Neural cell (in vitro differentiated cells): ENCODE measurements at regions not wholly inside any gene's neighbourhood (a gene's known extent, or its start where the extent isn't known, plus 50 kb on each side); places are given as distances from the start of the nearest gene placed in this dataset.

Experiments
- H2AFZ ChIP-seq: fragments of 200-600, 300-800 bp; sonication (generic), shearing (Covaris generic); 2 replicates; pipeline ENCODE4 v1.6.0; 2014; ENCODE audit warnings: low read depth, mild to moderate bottlenecking, antibody characterized with exemption, low read length, moderate library complexity
- H3F3A ChIP-seq: fragments of 200-600 bp; shearing (Covaris generic); 2 replicates; pipeline ENCODE4 v1.6.1; 2016; ENCODE audit warnings: mild to moderate bottlenecking, moderate library complexity, mixed read lengths, antibody characterized with exemption, low read length; ENCODE audit not compliant: insufficient read depth, poor library complexity, severe bottlenecking
- H3K27ac ChIP-seq: fragments of 200-600, 300-800 bp; sonication (generic), shearing (Covaris generic); 2 replicates; pipeline ENCODE4 v1.5.1; 2014; ENCODE audit warnings: mild to moderate bottlenecking, low read length, moderate library complexity
- H3K27me3 ChIP-seq: fragments of 300-800, 200-600 bp; sonication (generic), shearing (Covaris generic); 2 replicates; pipeline ENCODE4 v1.6.0; 2014; ENCODE audit warnings: mild to moderate bottlenecking, low read depth, low read length, moderate library complexity; ENCODE audit not compliant: insufficient read depth
- H3K36me3 ChIP-seq: fragments of 300-800, 200-600 bp; sonication (generic), shearing (Covaris generic); 2 replicates; pipeline ENCODE4 v1.5.1; 2014; ENCODE audit warnings: mild to moderate bottlenecking, antibody characterized with exemption, low read length, moderate library complexity; ENCODE audit not compliant: insufficient read depth
- H3K4me2 ChIP-seq: fragments of 300-800, 200-600 bp; sonication (generic), shearing (Covaris generic); 2 replicates; pipeline ENCODE4 v1.6.0; 2014; ENCODE audit warnings: mild to moderate bottlenecking, low read length
- H3K4me3 ChIP-seq: fragments of 300-800, 200-600 bp; sonication (generic), shearing (Covaris generic); 2 replicates; pipeline ENCODE4 v1.5.1; 2014; ENCODE audit warnings: mild to moderate bottlenecking, low read length, moderate library complexity
- H3K79me2 ChIP-seq: fragments of 200-600 bp; shearing (Covaris generic); replicated peaks from 2 replicates; pipeline ENCODE4 v1.6.0; 2014; ENCODE audit warnings: mild to moderate bottlenecking, low read length, moderate library complexity; ENCODE audit not compliant: insufficient read depth
- H3K9ac ChIP-seq: fragments of 300-800, 200-600 bp; sonication (generic), shearing (Covaris generic); 2 replicates; pipeline ENCODE4 v1.6.1; 2016; ENCODE audit warnings: mild to moderate bottlenecking, low read length, mixed read lengths
- H3K9me2 ChIP-seq: fragments of 200-600 bp; shearing (Covaris generic); 2 replicates; pipeline ENCODE4 v1.6.1; 2016; ENCODE audit warnings: mild to moderate bottlenecking, low read length, mixed read lengths; ENCODE audit not compliant: insufficient read depth
- H3K9me3 ChIP-seq: fragments of 200-600, 300-800 bp; sonication (generic), shearing (Covaris generic); 2 replicates; pipeline ENCODE4 v1.6.1; 2016; ENCODE audit warnings: mild to moderate bottlenecking, mixed run types, low read length, moderate library complexity, mixed read lengths
- H4K20me1 ChIP-seq: fragments of 200-600 bp; shearing (Covaris generic); 2 replicates; pipeline ENCODE4 v1.6.1; 2016; ENCODE audit warnings: mild to moderate bottlenecking, mixed run types; ENCODE audit not compliant: insufficient read depth
- EP300 ChIP-seq: fragments of 450-650 bp; conservative IDR thresholded peaks from 2 replicates; pipeline ENCODE4 v1.6.1; 2014; ENCODE audit warnings: antibody characterized with exemption, mild to moderate bottlenecking, moderate library complexity; ENCODE audit not compliant: poor library complexity, severe bottlenecking
- EZH2 ChIP-seq: fragments of 200-600, 300-800 bp; shearing (Covaris generic), sonication (generic); IDR thresholded peaks from 2 replicates; pipeline ENCODE4 v1.6.1; 2014; ENCODE audit warnings: antibody characterized with exemption, low read length, borderline replicate concordance, mild to moderate bottlenecking; ENCODE audit not compliant: insufficient read depth, poor library complexity, severe bottlenecking
- MXI1 ChIP-seq: fragments of 450-650 bp; conservative IDR thresholded peaks from 2 replicates; pipeline ENCODE4 v1.6.1; 2014; ENCODE audit warnings: antibody characterized with exemption, mild to moderate bottlenecking; ENCODE audit not compliant: poor library complexity, severe bottlenecking
- POLR2AphosphoS5 ChIP-seq: IDR thresholded peaks from 2 replicates; pipeline ENCODE4 v1.6.1; 2012
- RAD21 ChIP-seq: fragments of 450-650 bp; conservative IDR thresholded peaks from 2 replicates; pipeline ENCODE4 v1.6.1; 2014; ENCODE audit warnings: antibody characterized with exemption, mild to moderate bottlenecking, moderate library complexity
- REST ChIP-seq: IDR thresholded peaks from 2 replicates; pipeline ENCODE4 v1.6.1; 2012; ENCODE audit warnings: borderline replicate concordance
- SMC3 ChIP-seq: fragments of 450-650 bp; conservative IDR thresholded peaks from 2 replicates; pipeline ENCODE4 v1.6.1; 2014; ENCODE audit warnings: antibody characterized with exemption, mild to moderate bottlenecking, moderate library complexity; ENCODE audit not compliant: poor library complexity
- TAF1 ChIP-seq: IDR thresholded peaks from 2 replicates; pipeline ENCODE4 v1.6.1; 2012; ENCODE audit warnings: low read depth
- TF ChIP-seq, protein P1 (sequence below): fragments of 450-650 bp; IDR thresholded peaks from 2 replicates; pipeline ENCODE4 v1.5.1; 2014; ENCODE audit warnings: antibody characterized with exemption, mild to moderate bottlenecking, moderate library complexity; ENCODE audit not compliant: poor library complexity, severe bottlenecking

DNA sequence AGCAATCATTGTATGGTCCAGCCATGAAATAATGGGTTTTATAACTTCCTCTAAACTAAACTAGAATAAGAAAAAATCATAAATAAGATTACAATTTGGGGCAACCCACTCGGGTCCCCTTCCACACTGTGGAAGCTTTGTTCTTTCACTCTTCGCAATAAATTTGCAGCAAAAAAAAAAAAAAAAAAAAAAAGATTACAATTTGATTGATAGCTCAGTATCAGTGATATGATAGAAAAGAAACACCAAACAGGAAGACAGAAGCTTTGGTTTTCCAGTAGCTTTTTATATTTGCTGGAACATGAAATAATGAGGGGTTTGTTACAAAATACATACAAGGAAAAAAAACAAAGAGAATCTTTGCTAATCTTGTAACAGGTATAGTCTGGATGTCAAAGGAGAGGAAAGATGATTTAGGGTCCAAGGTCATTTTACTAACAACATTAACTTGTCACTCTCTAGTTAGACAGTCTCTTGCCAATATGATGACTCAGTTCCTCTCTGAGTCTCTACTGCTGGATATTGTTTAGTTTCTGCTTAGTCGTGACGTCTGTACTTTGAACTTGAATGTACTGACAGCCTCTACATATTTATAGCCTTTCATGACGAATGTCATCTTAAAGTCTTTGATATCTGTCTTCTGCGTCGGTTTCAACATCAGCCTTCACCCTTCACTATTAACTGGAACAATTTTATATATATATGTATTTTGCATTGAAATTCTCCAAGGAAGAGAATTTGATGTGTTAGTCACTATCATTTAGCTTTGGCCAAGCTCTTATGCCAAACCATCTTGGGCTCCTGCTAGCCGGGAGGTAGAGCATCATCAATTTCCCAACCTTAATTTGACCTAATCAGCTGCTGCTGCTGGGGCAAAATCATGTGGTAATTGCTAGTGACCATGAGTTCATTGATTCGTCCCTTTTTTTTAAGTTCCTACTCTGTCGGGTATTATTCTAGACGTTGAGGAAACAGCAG lies 213.1 kb upstream of the STXBP5 start:
- Histone ChIP-seq H4K20me1 (no peaks in the 10 kb centered on the region), H3K9me2 (no peaks in the 10 kb centered on the region), H3K9me3 (no peaks in the 10 kb centered on the region), H3K79me2 (no peaks in the 10 kb centered on the region), H3K4me3 (peak overlapping the region; percentile 23), H3K36me3 (no peaks in the 10 kb centered on the region), H3F3A (no peaks in the 10 kb centered on the region), H2AFZ (no peak overlapping the region), H3K9ac (no peak overlapping the region), H3K4me2 (no peak overlapping the region), H3K27ac (peak overlapping the region; percentile 86), H3K27me3 (no peaks in the 10 kb centered on the region)
- TF ChIP-seq SMC3 (no peak), RAD21 (peak; percentile 15), POLR2AphosphoS5 (peak; percentile 75), EP300 (peak; percentile 96)

DNA sequence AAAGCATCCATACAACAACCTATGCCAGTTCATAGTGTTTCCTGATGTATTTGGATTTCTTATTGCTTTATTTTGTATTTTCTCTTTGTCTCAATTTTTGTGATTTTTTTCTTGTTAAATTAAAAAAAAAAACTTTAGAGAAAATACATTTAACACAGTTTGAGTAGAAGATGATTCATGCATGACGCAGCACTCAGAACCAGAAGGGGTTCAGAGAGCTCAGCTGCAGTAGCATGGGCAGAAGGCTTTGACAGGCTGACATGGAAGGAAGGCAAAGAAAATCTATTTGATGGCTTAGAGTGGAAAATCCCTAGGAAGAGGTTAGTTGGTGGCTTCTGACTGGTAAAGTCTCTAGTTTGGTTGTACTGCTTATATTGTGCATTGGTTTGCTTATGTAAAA lies 207.2 kb upstream of the STXBP5 start:
- no peak for TF ChIP-seq EZH2
- TF ChIP-seq MXI1 = no peak
- no peak for TF ChIP-seq EP300
- TF ChIP-seq, protein P1, sequence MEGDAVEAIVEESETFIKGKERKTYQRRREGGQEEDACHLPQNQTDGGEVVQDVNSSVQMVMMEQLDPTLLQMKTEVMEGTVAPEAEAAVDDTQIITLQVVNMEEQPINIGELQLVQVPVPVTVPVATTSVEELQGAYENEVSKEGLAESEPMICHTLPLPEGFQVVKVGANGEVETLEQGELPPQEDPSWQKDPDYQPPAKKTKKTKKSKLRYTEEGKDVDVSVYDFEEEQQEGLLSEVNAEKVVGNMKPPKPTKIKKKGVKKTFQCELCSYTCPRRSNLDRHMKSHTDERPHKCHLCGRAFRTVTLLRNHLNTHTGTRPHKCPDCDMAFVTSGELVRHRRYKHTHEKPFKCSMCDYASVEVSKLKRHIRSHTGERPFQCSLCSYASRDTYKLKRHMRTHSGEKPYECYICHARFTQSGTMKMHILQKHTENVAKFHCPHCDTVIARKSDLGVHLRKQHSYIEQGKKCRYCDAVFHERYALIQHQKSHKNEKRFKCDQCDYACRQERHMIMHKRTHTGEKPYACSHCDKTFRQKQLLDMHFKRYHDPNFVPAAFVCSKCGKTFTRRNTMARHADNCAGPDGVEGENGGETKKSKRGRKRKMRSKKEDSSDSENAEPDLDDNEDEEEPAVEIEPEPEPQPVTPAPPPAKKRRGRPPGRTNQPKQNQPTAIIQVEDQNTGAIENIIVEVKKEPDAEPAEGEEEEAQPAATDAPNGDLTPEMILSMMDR = no peak
- TF ChIP-seq RAD21 = no peak
- TF ChIP-seq SMC3 = no peak
- TF ChIP-seq REST = no peak
- TF ChIP-seq POLR2AphosphoS5 = no peak
- TF ChIP-seq TAF1 = no peak
- no peak overlapping the region for H3K4me3 ChIP-seq
- no peak overlapping the region for H3K9ac ChIP-seq
- no peaks in the 10 kb centered on the region for H3K27me3 ChIP-seq
- H3K79me2 ChIP-seq = no peaks in the 10 kb centered on the region
- H3K4me2 ChIP-seq = no peak overlapping the region
- H3K9me3 ChIP-seq = no peaks in the 10 kb centered on the region
- no peak overlapping the region for H2AFZ ChIP-seq
- no peak overlapping the region for H3K27ac ChIP-seq
- no peaks in the 10 kb centered on the region for H3K9me2 ChIP-seq
- H3K36me3 ChIP-seq = no peaks in the 10 kb centered on the region
- H3F3A ChIP-seq = no peaks in the 10 kb centered on the region
- no peaks in the 10 kb centered on the region for H4K20me1 ChIP-seq
